ENCODE measurements at regions not wholly inside any gene's neighbourhood (a gene's known extent, or its start where the extent isn't known, plus 50 kb on each side); places are given as distances from the start of the nearest gene placed in this dataset.

DNA sequence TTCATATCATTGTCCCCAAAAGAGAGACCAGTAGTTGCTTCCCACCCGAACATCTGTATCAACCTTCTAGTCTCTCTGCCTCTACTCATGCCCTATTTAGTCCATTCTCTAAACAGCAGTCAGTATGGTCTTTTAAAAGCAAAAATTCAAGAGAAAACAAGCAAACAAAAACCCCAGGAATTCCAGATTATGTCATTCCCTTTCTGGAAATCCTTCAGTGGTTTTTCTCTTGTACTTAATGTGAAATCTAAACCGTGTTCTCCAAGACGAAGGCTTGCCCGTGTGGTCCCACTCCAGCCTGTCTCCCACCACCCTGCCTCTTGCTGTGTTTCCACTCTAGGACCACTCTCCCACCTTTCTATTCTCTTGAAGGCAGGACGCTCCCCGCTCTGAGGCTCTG is 90.8 kb downstream of the TMEM30B start:
- H3K27ac ChIP-seq (ENCODE audit: low read depth, low read length) = no peak overlapping the region
- H3K9me3 ChIP-seq (ENCODE audit: low read length) = no peaks in the 10 kb centered on the region
- no peaks in the 10 kb centered on the region for H3K27me3 ChIP-seq (ENCODE audit: control insufficient read depth in 1 of 2, insufficient read depth in 2 of 2, low read length in 2 of 2)
- no peaks in the 10 kb centered on the region for H3K36me3 ChIP-seq (ENCODE audit: insufficient read depth, low read length)
- no peaks in the 10 kb centered on the region for H3K4me1 ChIP-seq (ENCODE audit: insufficient read depth, low read length)
- H3K4me3 ChIP-seq (ENCODE audit: low read depth in 1 of 2, low read length in 2 of 2) = no peak overlapping the region
- no peak overlapping the region for H3K9ac ChIP-seq (ENCODE audit: low read length)

DNA sequence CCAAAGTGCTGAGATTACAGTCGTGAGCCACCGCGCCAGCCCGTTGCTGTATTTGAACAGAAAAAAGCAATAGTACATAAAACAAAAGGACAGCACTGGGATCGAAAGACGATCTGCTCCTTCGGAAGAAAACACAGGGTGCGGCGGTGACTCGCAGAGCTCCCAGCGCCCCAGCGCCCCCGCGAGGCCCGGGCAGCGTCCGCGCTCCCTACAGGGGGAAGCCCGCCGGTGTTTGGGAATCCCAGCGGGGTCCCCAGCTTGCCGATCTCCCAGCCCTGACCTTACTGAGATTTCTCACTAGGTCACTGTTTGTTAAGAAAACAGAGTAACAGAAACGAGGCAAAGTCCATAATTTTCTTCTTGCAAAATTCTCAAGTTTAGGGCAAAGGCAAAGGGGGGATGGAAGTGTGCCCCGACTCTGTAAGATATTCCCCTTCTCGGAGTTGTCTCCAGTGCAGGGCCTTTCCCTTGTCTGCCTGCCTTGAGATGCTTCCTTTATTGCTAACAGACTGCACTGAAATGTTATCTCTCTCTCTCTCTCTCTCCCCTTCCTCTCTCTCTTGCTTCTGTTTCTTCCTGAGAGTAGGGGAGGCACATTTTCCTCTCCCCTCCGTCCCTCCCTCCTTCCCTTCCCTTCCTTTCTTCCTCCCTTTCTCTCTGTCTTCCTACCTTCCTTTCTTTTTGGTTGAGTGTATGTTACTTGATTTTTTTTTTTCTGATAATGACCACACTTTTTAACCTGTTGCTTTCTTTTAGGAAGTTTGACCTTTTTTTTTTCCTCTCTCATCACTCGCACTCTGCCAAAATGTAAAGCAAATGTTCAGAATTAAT is 91.9 kb downstream of the TMEM30B start:
- Histone ChIP-seq H3K9me3 (ENCODE audit: low read length) (no peaks in the 10 kb centered on the region), H3K4me3 (ENCODE audit: low read depth in 1 of 2, low read length in 2 of 2) (peak overlapping the region; percentile 23 to 53), H3K4me1 (ENCODE audit: insufficient read depth, low read length) (no peaks in the 10 kb centered on the region), H3K36me3 (ENCODE audit: insufficient read depth, low read length) (no peaks in the 10 kb centered on the region), H3K27ac (ENCODE audit: low read depth, low read length) (no peak overlapping the region), H3K9ac (ENCODE audit: low read length) (no peak overlapping the region), H3K27me3 (ENCODE audit: control insufficient read depth in 1 of 2, insufficient read depth in 2 of 2, low read length in 2 of 2) (no peaks in the 10 kb centered on the region)

- H3K27me3 ChIP-seq (ENCODE audit: control insufficient read depth in 1 of 2, insufficient read depth in 2 of 2, low read length in 2 of 2) = no peaks in the 10 kb centered on the region
- no peaks in the 10 kb centered on the region for H3K9me3 ChIP-seq (ENCODE audit: low read length)
- H3K9ac ChIP-seq (ENCODE audit: low read length) = no peak overlapping the region
- H3K36me3 ChIP-seq (ENCODE audit: insufficient read depth, low read length) = no peaks in the 10 kb centered on the region
- H3K27ac ChIP-seq (ENCODE audit: low read depth, low read length) = no peak overlapping the region
- no peaks in the 10 kb centered on the region for H3K4me1 ChIP-seq (ENCODE audit: insufficient read depth, low read length)
- H3K4me3 ChIP-seq (ENCODE audit: low read depth in 1 of 2, low read length in 2 of 2) = peak overlapping the region in 1 of 2 donors; percentile 53
Observed at GRCh38 chr14:61188196-61188595, 92.9 kb downstream of the TMEM30B start.

GRCh38 chr14:61187196-61187905 is 93.8 kb downstream of the TMEM30B start:
- Histone ChIP-seq H3K4me3 (ENCODE audit: low read depth in 1 of 2, low read length in 2 of 2) (no peak overlapping the region), H3K27me3 (ENCODE audit: control insufficient read depth in 1 of 2, insufficient read depth in 2 of 2, low read length in 2 of 2) (no peaks in the 10 kb centered on the region), H3K4me1 (ENCODE audit: insufficient read depth, low read length) (no peaks in the 10 kb centered on the region), H3K9me3 (ENCODE audit: low read length) (no peaks in the 10 kb centered on the region), H3K9ac (ENCODE audit: low read length) (no peak overlapping the region), H3K36me3 (ENCODE audit: insufficient read depth, low read length) (no peaks in the 10 kb centered on the region), H3K27ac (ENCODE audit: low read depth, low read length) (no peak overlapping the region)

- Histone ChIP-seq H3K36me3 (ENCODE audit: insufficient read depth, low read length) (no peaks in the 10 kb centered on the region), H3K9ac (ENCODE audit: low read length) (no peak overlapping the region), H3K27ac (ENCODE audit: low read depth, low read length) (no peak overlapping the region), H3K27me3 (ENCODE audit: control insufficient read depth in 1 of 2, insufficient read depth in 2 of 2, low read length in 2 of 2) (no peaks in the 10 kb centered on the region), H3K9me3 (ENCODE audit: low read length) (no peaks in the 10 kb centered on the region), H3K4me3 (ENCODE audit: low read depth in 1 of 2, low read length in 2 of 2) (no peak overlapping the region), H3K4me1 (ENCODE audit: insufficient read depth, low read length) (no peaks in the 10 kb centered on the region)
Observed at GRCh38 chr14:61186341-61187195, 94.6 kb downstream of the TMEM30B start.

GRCh38 chr14:61185534-61185933 is 95.6 kb downstream of the TMEM30B start:
- no peak overlapping the region for H3K27ac ChIP-seq (ENCODE audit: low read depth, low read length)
- H3K36me3 ChIP-seq (ENCODE audit: insufficient read depth, low read length) = no peaks in the 10 kb centered on the region
- H3K27me3 ChIP-seq (ENCODE audit: control insufficient read depth in 1 of 2, insufficient read depth in 2 of 2, low read length in 2 of 2) = no peaks in the 10 kb centered on the region
- no peak overlapping the region for H3K4me3 ChIP-seq (ENCODE audit: low read depth in 1 of 2, low read length in 2 of 2)
- H3K9me3 ChIP-seq (ENCODE audit: low read length) = no peaks in the 10 kb centered on the region
- H3K9ac ChIP-seq (ENCODE audit: low read length) = no peak overlapping the region
- H3K4me1 ChIP-seq (ENCODE audit: insufficient read depth, low read length) = no peaks in the 10 kb centered on the region

GRCh38 chr14:61184112-61184511 is 97.0 kb downstream of the TMEM30B start:
- Histone ChIP-seq H3K9me3 (ENCODE audit: low read length) (no peaks in the 10 kb centered on the region), H3K4me1 (ENCODE audit: insufficient read depth, low read length) (no peaks in the 10 kb centered on the region), H3K36me3 (ENCODE audit: insufficient read depth, low read length) (no peaks in the 10 kb centered on the region), H3K27ac (ENCODE audit: low read depth, low read length) (no peak overlapping the region), H3K4me3 (ENCODE audit: low read depth in 1 of 2, low read length in 2 of 2) (no peak overlapping the region), H3K9ac (ENCODE audit: low read length) (no peak overlapping the region), H3K27me3 (ENCODE audit: control insufficient read depth in 1 of 2, insufficient read depth in 2 of 2, low read length in 2 of 2) (no peaks in the 10 kb centered on the region)

GRCh38 chr14:61183196-61183885 is 97.8 kb downstream of the TMEM30B start:
- Histone ChIP-seq H3K9me3 (ENCODE audit: low read length) (no peaks in the 10 kb centered on the region), H3K27me3 (ENCODE audit: control insufficient read depth in 1 of 2, insufficient read depth in 2 of 2, low read length in 2 of 2) (no peaks in the 10 kb centered on the region)

DNA sequence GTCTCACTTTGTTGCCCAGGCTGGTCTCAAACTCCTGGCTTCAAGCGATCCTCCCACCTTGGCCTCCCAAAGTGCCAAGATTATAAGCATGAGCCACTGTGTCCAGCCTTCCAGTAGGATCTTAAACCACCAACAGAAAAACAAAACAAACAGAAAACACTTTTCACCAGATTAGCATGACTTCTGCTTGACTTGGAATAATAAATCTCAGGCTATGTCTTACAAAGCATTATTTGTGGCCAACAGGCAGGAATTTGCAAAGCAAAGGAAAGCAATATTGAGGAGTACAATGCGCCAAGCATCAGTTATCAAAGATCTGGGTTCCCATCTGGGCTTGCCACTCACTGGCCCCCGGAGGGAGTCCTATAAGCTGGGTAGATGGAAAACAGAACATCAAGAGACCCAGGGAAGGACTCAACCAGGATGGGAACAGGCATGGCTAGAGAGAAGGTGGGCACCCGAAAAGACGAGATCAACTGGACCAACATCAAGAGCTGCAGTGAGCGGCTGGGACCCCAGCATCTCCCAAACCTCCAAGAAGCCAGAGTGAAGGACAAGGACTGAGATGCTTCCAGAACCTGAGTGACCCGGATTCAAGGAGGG is 101.2 kb downstream of the TMEM30B start:
- Histone ChIP-seq H3K27ac (ENCODE audit: low read depth, low read length) (no peak overlapping the region), H3K27me3 (ENCODE audit: control insufficient read depth in 1 of 2, insufficient read depth in 2 of 2, low read length in 2 of 2) (no peaks in the 10 kb centered on the region), H3K4me1 (ENCODE audit: insufficient read depth, low read length) (no peaks in the 10 kb centered on the region), H3K36me3 (ENCODE audit: insufficient read depth, low read length) (no peaks in the 10 kb centered on the region), H3K9me3 (ENCODE audit: low read length) (no peaks in the 10 kb centered on the region), H3K9ac (ENCODE audit: low read length) (no peak overlapping the region), H3K4me3 (ENCODE audit: low read depth in 1 of 2, low read length in 2 of 2) (no peak overlapping the region)

More at GRCh38 chr14:61183196-61183885, 97.8 kb downstream of the TMEM30B start:
- Histone ChIP-seq H3K4me1 (ENCODE audit: insufficient read depth, low read length) (no peaks in the 10 kb centered on the region), H3K36me3 (ENCODE audit: insufficient read depth, low read length) (no peaks in the 10 kb centered on the region), H3K9ac (ENCODE audit: low read length) (no peak overlapping the region), H3K27ac (ENCODE audit: low read depth, low read length) (no peak overlapping the region), H3K4me3 (ENCODE audit: low read depth in 1 of 2, low read length in 2 of 2) (no peak overlapping the region)

GRCh38 chr14:61179061-61179690 is 102.0 kb downstream of the TMEM30B start:
- Histone ChIP-seq H3K9ac (ENCODE audit: low read length) (no peak overlapping the region), H3K36me3 (ENCODE audit: insufficient read depth, low read length) (no peaks in the 10 kb centered on the region), H3K9me3 (ENCODE audit: low read length) (no peaks in the 10 kb centered on the region), H3K27ac (ENCODE audit: low read depth, low read length) (no peak overlapping the region), H3K4me1 (ENCODE audit: insufficient read depth, low read length) (no peaks in the 10 kb centered on the region), H3K27me3 (ENCODE audit: control insufficient read depth in 1 of 2, insufficient read depth in 2 of 2, low read length in 2 of 2) (no peaks in the 10 kb centered on the region), H3K4me3 (ENCODE audit: low read depth in 1 of 2, low read length in 2 of 2) (no peak overlapping the region)
